ENCODE measurements at regions not wholly inside any gene's neighbourhood (a gene's known extent, or its start where the extent isn't known, plus 50 kb on each side); places are given as distances from the start of the nearest gene placed in this dataset.

DNA sequence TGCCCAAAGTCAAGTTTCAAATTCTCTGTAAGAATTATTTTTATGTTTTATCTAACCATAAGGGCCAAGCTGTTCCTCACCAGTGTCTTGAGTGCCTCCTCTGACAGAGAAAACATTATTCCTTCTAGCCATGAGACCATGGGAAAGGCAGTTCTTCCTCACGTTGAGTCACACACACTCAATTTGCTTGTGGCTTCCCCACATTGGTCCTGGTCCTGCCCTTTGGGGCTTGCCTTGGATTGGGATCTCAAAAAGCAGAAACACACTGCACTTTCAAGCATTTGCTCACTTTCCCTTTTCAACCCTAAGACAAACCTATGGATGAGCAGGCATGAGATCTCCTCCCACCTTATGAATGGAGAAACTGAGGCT lies 248.3 kb upstream of the IGFBP3 start:
- TF ChIP-seq, protein P1, sequence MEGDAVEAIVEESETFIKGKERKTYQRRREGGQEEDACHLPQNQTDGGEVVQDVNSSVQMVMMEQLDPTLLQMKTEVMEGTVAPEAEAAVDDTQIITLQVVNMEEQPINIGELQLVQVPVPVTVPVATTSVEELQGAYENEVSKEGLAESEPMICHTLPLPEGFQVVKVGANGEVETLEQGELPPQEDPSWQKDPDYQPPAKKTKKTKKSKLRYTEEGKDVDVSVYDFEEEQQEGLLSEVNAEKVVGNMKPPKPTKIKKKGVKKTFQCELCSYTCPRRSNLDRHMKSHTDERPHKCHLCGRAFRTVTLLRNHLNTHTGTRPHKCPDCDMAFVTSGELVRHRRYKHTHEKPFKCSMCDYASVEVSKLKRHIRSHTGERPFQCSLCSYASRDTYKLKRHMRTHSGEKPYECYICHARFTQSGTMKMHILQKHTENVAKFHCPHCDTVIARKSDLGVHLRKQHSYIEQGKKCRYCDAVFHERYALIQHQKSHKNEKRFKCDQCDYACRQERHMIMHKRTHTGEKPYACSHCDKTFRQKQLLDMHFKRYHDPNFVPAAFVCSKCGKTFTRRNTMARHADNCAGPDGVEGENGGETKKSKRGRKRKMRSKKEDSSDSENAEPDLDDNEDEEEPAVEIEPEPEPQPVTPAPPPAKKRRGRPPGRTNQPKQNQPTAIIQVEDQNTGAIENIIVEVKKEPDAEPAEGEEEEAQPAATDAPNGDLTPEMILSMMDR (IDR thresholded peaks at IDR 0.05), result no peak
- TF ChIP-seq POLR2A (IDR thresholded peaks at IDR 0.05), result no peak
